GM11168 (cell line): ENCODE measurements at regions not wholly inside any gene's neighbourhood (a gene's known extent, or its start where the extent isn't known, plus 50 kb on each side); places are given as distances from the start of the nearest gene placed in this dataset.
"Not testable (repeated sequence)": the region's sequence is repeated elsewhere in the genome, so short reads cannot be mapped to it uniquely, and the experiment has no call there.

ENCODE experiments used
- in situ Hi-C: fragments of 300-500 bp; cut with MboI; formaldehyde crosslinking; loops from one replicate; pipeline ENCODE4 v1.12.0; 2022; ENCODE audit warnings: low sequenced_read_pairs; ENCODE audit not compliant: unreplicated experiment

- in situ Hi-C loops: no loop called here
These were observed 278.5 kb upstream of the RASGRP1 start for GRCh38 chr15:38843051-38843501.

GRCh38 chr15:38843736-38844590, 279.3 kb upstream of the RASGRP1 start:
- in situ Hi-C loops: no loop called here

GRCh38 chr15:38844736-38845135, 280.1 kb upstream of the RASGRP1 start:
- in situ Hi-C loops: no loop called here

GRCh38 chr15:38846346-38846745, 281.7 kb upstream of the RASGRP1 start:
- in situ Hi-C loops: no loop called here

- in situ Hi-C loops: no loop called here
These were observed 283.1 kb upstream of the RASGRP1 start for GRCh38 chr15:38847666-38848065.

GRCh38 chr15:38849046-38849445, 284.4 kb upstream of the RASGRP1 start:
- in situ Hi-C loops: no loop called here

GRCh38 chr15:38852188-38852587, 287.6 kb upstream of the RASGRP1 start:
- in situ Hi-C loops: not testable (repeated sequence)

- in situ Hi-C loops: no loop called here
These were observed 289.0 kb upstream of the RASGRP1 start for GRCh38 chr15:38853608-38854007.

- in situ Hi-C loops: no loop called here
These were observed 289.9 kb upstream of the RASGRP1 start for GRCh38 chr15:38854506-38854905.

GRCh38 chr15:38857814-38858213, 293.2 kb upstream of the RASGRP1 start:
- in situ Hi-C loops: no loop called here

GRCh38 chr15:38859574-38859973, 295.0 kb upstream of the RASGRP1 start:
- in situ Hi-C loops: no loop called here

GRCh38 chr15:38860253-38860652, 295.6 kb upstream of the RASGRP1 start:
- in situ Hi-C loops: no loop called here

- in situ Hi-C loops: no loop called here
These were observed 296.1 kb upstream of the RASGRP1 start for GRCh38 chr15:38860674-38861073.

GRCh38 chr15:38861108-38861507, 296.5 kb upstream of the RASGRP1 start:
- in situ Hi-C loops: no loop called here

GRCh38 chr15:38862099-38862498, 297.5 kb upstream of the RASGRP1 start:
- in situ Hi-C loops: no loop called here

GRCh38 chr15:38863381-38863780, 298.8 kb upstream of the RASGRP1 start:
- in situ Hi-C loops: no loop called here

- in situ Hi-C loops: no loop called here
These were observed 299.5 kb upstream of the RASGRP1 start for GRCh38 chr15:38864122-38864521.

- in situ Hi-C loops: no loop called here
These were observed 300.4 kb upstream of the RASGRP1 start for GRCh38 chr15:38864827-38865581.

GRCh38 chr15:38867556-38867955, 302.9 kb upstream of the RASGRP1 start:
- in situ Hi-C loops: no loop called here

- in situ Hi-C loops: no loop called here
These were observed 303.9 kb upstream of the RASGRP1 start for GRCh38 chr15:38868326-38869114.

- in situ Hi-C loops: no loop called here
These were observed 307.0 kb upstream of the RASGRP1 start for GRCh38 chr15:38871638-38872037.
